Amniotic epithelial cell (primary cell): ENCODE measurements at regions not wholly inside any gene's neighbourhood (a gene's known extent, or its start where the extent isn't known, plus 50 kb on each side); places are given as distances from the start of the nearest gene placed in this dataset.
"Not testable (repeated sequence)": the region's sequence is repeated elsewhere in the genome, so short reads cannot be mapped to it uniquely, and the experiment has no call there.

Experiments used
- DNase-seq: peaks from one replicate; pipeline ENCODE4 v3.0.0-alpha.2; 2010; ENCODE audit warnings: low read depth

DNA sequence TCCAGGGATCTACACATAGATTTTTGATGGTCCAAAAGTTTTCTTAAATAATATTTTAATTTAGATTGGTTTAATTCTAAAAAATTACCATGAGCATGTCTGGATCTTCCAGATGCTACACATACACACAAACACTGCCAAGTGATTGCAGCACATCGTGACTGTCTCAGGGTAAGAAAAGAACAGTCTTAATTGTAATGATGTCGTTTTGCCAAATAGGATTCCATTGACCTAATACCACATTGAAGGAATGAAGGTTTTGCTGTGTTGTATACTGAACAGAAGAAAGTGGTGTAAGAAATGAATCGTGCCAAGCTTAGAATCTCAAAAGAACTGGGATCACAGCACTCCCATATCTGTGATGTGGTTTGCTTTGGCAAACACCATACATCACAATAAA lies 633.3 kb upstream of the CAMK1G start:
- peak; percentile 1 for DNase-seq

DNA sequence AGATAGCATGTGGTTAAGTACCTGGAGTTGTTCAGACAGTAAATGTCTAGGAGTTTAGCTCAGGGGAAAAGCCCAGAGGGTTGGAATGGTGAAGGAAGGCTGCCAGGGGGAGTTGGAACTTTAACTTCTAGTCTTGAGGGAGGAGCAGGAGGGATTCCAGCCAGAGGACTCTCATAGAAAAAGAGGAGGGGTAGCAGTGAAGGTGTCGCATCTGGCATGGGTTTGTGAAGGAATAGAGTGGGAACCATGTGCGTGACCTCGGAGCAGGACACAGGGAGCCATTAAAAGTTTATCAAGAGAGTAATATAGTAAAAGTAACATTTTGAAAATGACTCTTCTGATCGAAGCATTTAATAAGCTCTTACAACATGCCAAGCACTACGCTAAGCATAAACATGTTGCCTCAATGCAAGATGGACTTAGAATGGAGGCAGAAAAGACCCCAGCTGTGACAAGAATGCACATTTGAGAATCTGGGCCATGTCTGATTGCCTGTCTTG lies 632.4 kb upstream of the CAMK1G start:
- DNase-seq: no peak

DNA sequence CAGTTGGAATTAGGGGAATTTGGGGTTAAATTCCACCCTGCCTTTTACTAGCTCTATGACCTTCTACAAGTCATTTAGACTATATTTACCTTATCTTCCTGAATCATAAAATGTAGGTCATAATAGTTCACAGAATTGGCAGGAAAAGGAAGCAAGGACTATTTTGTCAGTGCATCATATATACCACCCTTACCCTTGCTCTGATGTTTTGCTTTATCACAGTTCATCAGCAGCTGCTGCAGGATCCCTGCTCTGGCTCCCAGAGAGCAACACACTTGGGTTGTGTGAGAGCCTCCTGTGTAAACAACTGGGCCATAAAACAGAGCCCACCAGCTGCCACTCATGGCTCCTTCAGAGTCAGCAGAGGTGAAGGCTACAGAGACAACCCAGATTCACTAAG lies 631.6 kb upstream of the CAMK1G start:
- no peak for DNase-seq

- no peak for DNase-seq
Measured at GRCh38 chr1:208962867-208963266, 620.6 kb upstream of the CAMK1G start.

DNA sequence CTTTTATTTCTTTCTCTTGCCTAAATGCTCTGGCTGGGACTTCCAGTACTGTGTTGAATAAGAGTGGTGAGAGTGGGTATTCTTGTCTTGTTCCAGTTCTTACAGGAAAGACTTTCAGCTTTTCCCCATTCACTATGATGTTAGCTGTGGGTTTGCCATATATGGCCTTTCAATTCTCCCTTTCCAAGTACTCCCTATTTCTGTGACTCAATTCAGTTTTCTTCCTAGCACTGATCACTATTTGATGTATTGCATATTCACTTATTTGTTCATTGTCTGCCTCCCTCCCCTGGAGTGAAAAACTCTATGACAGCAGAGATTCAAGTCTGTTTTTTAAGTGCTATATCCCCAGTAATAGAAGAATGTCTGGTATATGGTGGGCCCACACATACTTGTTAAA lies 618.2 kb upstream of the CAMK1G start:
- DNase-seq: no peak

GRCh38 chr1:208967334-208967733 lies 616.2 kb upstream of the CAMK1G start:
- DNase-seq: no peak

GRCh38 chr1:208974717-208975116 lies 608.8 kb upstream of the CAMK1G start:
- no peak for DNase-seq

DNA sequence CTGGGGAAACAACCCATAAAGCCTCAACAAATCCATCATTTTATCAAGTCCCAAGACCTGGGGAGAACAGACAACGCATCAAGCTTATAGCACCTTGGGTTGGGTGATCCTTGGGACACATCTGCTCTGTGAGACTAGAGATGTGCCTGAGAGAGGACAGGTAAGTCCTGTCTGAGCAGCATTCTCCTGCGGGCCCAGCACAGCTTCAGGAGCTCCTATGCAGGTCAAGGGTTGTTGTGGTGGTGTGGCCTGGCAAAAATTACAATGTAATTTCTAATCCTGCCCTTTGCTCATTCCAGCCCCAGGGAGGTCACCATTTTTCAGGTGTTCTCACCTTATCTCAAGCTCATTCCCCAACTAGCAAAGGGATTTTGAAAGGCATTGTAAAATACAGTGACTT lies 608.1 kb upstream of the CAMK1G start:
- DNase-seq: no peak

GRCh38 chr1:208977012-208977411 lies 606.5 kb upstream of the CAMK1G start:
- DNase-seq: no peak

DNA sequence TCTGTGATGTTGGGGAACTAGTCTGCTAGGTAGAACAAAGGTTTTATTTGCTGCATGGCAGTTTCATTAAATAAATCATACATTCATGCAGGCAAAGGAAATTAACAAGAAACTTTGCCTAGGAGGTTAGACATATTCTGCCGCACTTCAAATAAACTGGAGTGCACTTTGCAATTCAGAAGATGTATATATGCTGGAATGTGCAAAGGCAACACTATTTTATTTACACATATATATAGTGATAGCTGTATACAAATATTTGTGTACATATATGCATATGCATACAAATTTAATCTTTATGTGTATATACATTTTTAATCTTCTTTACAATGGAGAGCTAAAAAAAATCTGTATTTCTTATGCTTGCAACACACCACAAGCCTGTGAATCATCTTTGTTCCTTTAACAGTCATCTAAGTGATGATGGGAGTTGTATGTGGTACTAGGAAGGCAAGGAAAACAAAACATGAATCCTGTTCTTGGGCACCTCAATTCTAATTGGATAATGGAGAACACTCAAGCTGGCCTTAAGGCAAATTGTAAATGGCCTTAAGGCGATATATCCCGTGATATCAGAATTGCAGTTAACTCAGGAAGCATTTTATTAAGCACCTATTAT lies 605.8 kb upstream of the CAMK1G start:
- DNase-seq: peak; percentile 20

- DNase-seq: peak; percentile 17
Measured at GRCh38 chr1:208979776-208980175, 603.7 kb upstream of the CAMK1G start.

- no peak for DNase-seq
Measured at GRCh38 chr1:208980605-208981004, 602.9 kb upstream of the CAMK1G start.

DNA sequence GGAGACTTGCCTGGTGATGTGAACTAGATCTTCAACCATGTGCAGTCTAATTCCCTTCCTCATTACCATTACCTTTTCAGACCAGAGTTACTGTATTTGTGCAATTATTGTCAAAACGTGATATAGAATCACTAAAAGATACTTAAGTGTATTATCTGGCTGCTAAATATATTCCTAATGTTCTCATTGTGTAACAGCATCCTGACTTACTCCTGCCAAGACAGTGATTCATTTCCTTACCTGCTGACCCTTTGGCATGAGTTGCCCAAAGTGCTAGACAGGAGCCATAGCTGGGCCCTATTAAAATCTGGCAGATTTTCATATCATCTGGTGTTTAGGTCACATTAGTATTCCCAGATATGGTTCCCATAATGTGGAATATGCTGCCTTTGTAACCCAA lies 598.3 kb upstream of the CAMK1G start:
- no peak for DNase-seq

- DNase-seq: peak; percentile 73
Measured at GRCh38 chr1:208988811-208989222, 594.7 kb upstream of the CAMK1G start.

DNA sequence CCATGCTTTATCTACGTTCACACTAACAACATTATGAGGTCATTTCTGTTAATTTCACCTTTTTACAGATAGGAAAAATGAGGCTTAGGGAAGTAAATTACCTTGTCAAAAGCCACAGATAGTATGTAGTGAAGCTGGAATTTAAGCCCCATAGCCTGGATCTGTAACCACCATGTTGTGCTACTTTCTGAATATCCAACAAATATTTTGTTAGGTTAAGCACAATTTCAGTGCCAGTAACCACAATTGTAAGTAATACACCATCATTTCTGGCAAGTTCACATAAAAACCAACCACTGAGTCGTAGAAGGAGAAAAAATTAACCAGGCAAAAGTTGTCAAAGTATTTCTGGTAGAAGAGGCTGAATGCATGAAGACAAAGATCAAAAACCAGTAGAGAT lies 593.1 kb upstream of the CAMK1G start:
- DNase-seq: no peak

- DNase-seq: not testable (repeated sequence)
Measured at GRCh38 chr1:208997053-208997452, 586.5 kb upstream of the CAMK1G start.

DNA sequence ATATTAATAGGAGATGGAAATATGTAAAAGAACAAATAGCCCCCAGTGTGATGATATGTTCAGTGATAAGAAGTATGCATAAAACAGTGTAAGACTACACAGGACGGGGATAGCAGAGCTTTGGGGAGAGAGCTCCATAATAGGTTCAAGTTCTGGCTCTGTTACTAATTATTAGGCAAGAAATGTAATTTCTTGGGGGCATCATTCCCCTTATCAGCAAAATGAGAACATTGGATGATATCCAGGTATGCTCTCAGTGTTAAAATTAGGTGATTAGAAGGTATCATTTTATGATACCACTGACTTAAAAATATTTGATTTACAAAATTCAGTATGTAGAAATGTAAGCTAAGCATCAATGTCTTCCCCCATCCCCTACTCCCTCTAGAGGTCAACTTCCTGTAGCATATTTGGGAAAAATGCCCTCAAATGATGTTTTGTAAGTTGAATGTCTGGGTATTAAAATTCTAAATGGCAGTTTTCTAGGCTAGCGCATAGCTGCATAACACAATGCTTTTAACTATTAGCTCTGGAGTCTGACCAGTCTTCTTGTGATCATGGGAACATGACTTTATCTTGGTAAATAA lies 585.7 kb upstream of the CAMK1G start:
- DNase-seq: peak; percentile 5

DNA sequence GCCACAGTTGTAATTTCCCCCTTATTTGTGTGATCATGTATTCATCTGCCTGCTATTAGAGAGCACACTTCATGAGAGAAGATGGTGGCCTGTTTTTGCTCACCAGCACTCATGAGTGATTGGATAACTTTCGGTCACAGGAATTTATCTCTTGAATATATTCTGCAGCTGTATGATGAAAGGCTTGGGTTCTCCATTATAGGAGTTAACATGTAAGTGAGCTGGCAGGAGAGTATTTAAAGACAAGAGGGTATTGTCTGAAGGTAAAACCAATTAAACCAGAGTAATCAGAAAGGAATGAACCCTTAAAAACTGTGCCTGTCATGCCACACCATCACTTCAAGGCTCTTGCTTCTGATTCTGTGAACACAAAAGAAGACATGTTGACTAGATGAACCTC lies 574.9 kb upstream of the CAMK1G start:
- DNase-seq: no peak

DNA sequence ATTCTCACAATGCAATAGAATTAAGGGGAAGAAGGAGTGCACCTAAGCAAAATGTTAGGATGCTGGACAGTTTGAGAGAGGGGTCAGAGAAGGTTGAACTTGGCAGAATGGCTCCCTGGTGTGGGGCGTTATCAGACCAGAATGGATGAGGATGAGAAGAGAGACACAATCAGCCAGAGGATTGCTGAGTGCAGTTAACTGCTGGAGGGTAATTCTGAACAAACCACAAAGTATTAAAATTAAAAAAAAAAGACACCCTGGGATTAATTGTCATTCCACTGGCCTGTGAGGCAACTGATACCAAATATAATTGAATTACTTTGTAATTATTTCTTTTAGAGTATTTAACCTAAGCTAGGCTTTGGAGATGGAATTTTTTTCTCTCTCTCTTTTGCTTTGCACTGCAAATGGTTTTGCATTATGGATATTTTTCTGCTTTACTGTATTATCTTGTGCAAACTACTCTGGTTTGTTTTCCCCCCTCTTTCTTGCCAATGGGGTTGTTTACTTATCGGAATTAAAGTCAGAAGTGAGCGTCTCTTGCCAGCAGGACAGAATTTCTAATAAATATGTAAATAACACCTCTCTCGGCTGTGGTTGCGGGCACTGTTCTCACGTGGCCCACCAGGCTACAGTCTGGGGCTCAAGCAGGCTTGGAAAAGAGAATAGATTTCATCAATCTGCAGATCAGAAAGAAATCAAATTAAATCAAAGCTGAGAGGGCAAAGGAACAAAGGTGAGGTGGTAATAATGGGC lies 572.9 kb upstream of the CAMK1G start:
- DNase-seq: no peak

- no peak for DNase-seq
Measured at GRCh38 chr1:209012443-209013196, 570.9 kb upstream of the CAMK1G start.

DNA sequence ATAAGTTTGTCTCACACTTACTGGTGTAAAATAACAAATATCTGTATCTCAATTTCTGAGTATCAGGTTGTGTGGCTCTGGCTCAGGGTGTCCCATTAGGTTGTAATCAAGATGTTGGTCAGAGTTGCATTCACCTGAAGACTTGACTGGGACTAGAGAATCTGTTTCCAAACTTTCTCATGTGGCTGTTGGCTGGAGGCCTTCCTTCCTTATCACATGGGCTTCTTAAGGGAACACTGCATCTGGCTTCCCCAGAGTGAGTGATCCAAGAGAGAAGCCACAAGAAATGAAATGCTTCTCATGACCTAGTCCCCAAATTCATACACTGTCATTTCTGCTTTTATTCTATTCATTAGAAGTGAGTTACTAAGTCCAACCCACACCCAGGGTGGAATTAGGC lies 568.4 kb upstream of the CAMK1G start:
- DNase-seq: no peak

DNA sequence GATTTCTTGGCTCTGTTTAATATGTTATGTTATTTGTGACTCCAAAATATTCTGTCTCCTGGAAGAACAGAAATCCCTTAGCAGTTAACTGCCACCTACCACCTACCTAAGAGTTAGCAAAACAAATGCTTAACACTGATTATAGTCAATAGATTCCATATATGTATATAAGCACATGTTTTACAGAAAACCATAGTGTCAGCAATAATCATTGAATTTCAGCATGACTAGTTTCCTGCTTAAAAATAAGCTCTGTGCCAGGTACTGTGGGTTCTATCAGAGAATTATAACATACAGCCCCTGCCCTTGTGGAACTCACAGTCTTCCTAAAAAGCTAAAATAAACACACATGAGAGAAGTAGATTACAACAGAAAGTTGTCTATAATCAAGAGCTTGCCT lies 561.9 kb upstream of the CAMK1G start:
- DNase-seq: no peak

DNA sequence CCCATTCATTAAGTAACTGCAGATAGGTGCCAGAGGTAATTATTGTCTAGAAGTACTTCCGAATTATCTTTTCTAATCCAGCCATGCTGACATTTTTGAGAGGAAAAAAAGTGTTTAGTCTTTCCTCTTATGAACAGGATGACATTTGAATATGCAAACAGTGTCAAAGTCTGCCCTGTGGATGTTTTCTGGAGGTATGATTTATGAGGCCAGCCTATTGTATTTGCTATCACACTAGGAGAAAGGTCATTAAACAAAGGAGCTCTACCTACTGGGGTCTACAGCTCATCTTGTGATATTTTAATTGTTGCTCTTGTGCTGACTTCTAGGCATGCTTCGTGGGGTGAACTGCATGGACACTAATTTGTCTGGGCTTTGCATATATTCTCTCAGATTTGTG lies 559.7 kb upstream of the CAMK1G start:
- DNase-seq: no peak
